HEK293 (cell line): ENCODE measurements at regions not wholly inside any gene's neighbourhood (a gene's known extent, or its start where the extent isn't known, plus 50 kb on each side); places are given as distances from the start of the nearest gene placed in this dataset.

Experiments used
- CTCF ChIP-seq: fragments of 450-650 bp; formaldehyde crosslinking; IDR thresholded peaks from 2 replicates; pipeline ENCODE4 v1.5.1; 2016; ENCODE audit warnings: missing biosample characterization, missing genetic modification characterization
- KLF16 ChIP-seq: fragments of 450-650 bp; formaldehyde crosslinking; IDR thresholded peaks from 2 replicates; pipeline ENCODE4 v1.5.1; 2017; ENCODE audit warnings: missing biosample characterization, missing genetic modification characterization
- ZBTB44 ChIP-seq: fragments of 450-650 bp; IDR thresholded peaks from 2 replicates; pipeline ENCODE4 v1.5.1; 2018; ENCODE audit warnings: missing biosample characterization, mild to moderate bottlenecking, missing genetic modification characterization
- ZNF239 ChIP-seq: fragments of 450-650 bp; formaldehyde crosslinking; IDR thresholded peaks from 2 replicates; pipeline ENCODE4 v1.5.1; 2016; ENCODE audit warnings: missing biosample characterization, missing genetic modification characterization
- ZNF639 ChIP-seq: fragments of 450-650 bp; formaldehyde crosslinking; IDR thresholded peaks from 2 replicates; pipeline ENCODE4 v1.5.1; 2016; ENCODE audit warnings: missing biosample characterization, missing genetic modification characterization

GRCh38 chr1:218703836-218704235, 358.7 kb downstream of the TGFB2 start:
- TF ChIP-seq KLF16 (tag by site-specific recombination) (no peak), ZNF239 (tag by site-specific recombination) (no peak), ZNF639 (no peak), CTCF (tag by site-specific recombination) (no peak), ZBTB44 (tag by site-specific recombination) (no peak)
